Activated CD4-positive, alpha-beta T cell treated with anti-CD3 and anti-CD28 coated beads, Interleukin-2, amount 10 ng/mL, durations not matched to agents 7 days and 5 days (primary cell): ENCODE measurements at regions not wholly inside any gene's neighbourhood (a gene's known extent, or its start where the extent isn't known, plus 50 kb on each side); places are given as distances from the start of the nearest gene placed in this dataset.
"Not testable (repeated sequence)": the region's sequence is repeated elsewhere in the genome, so short reads cannot be mapped to it uniquely, and the experiment has no call there.

ENCODE experiments used
- CTCF ChIA-PET: fragments of 350-600 bp; sonication (Branson Sonifier 250); formaldehyde crosslinking; loops from one replicate; lab custom pipeline; 2021; ENCODE audit warnings: antibody characterized with exemption; lab: Charles Lee
- POLR2A ChIA-PET: fragments of 350-600 bp; sonication (Branson Sonifier 250); formaldehyde crosslinking; loops from one replicate; lab custom pipeline; 2021; ENCODE audit warnings: antibody characterized with exemption; lab: Charles Lee
- DNase-seq: peaks from one replicate; pipeline ENCODE4 v3.0.0-alpha.2; 2020
- H3K27ac Mint-ChIP-seq: one replicate; pipeline ENCODE4 v1.8.0; 2021; ENCODE audit warnings: mild to moderate bottlenecking, moderate library complexity, mixed read lengths
- H3K27me3 Mint-ChIP-seq: one replicate; pipeline ENCODE4 v1.8.0; 2021; ENCODE audit warnings: mixed read lengths
- H3K36me3 Mint-ChIP-seq: one replicate; pipeline ENCODE4 v1.8.0; 2021; ENCODE audit warnings: low read depth, mixed read lengths
- H3K4me1 Mint-ChIP-seq: one replicate; pipeline ENCODE4 v1.8.0; 2021; ENCODE audit warnings: mixed read lengths
- H3K4me3 Mint-ChIP-seq: one replicate; pipeline ENCODE4 v1.8.0; 2021; ENCODE audit warnings: mild to moderate bottlenecking, moderate library complexity, mixed read lengths
- H3K9me3 Mint-ChIP-seq: one replicate; pipeline ENCODE4 v1.8.0; 2021; ENCODE audit warnings: mixed read lengths

DNA sequence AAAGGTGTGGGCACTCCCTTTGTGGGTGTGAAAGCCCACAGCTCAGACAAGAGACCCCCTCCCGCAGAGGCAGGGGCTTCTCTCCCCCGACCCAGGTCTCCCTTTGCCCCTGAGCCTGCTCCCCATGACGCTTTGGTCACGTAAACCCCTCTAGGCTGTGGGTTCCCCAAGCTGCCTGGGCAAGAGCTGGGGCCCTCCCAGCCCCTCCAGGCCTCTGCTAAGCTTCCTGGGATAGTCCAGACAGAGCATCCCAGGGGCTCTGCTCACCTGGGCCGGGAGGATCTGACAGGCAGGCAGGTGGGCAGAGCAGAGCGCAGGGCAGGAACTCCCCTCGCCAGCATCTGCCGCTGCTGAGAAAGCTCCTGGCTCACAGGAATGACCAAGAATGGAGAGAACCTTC lies 177.3 kb downstream of the BANP start:
- POLR2A ChIA-PET = no interaction called here
- CTCF ChIA-PET = no interaction called here
- Mint-ChIP-seq H3K4me3 (no peak overlapping the region), H3K4me1 (no peaks in the 10 kb centered on the region), H3K36me3 (no peaks in the 10 kb centered on the region), H3K27ac (no peak overlapping the region), H3K9me3 (no peaks in the 10 kb centered on the region), H3K27me3 (no peaks in the 10 kb centered on the region)
- DNase-seq = no peak

DNA sequence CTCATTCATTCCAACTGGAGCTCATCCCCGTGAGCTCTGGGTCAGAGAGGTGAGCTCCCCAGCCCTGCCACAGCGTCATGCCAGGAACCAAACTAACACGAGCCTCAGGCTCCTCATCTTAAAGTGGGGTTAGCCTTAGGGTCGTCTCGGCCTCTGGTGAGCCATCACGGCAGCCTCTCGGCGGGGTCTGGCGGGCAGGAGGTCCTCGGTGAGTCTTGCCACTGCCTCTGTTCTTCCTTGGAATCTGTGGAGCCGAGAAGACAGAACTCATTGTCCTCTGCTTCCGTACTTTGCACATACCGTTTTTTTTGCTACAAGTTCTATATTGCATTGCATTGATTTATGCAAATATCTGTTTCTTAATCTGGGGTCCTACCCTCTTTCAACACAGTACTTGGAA lies 177.9 kb downstream of the BANP start:
- CTCF ChIA-PET, H3K4me3 Mint-ChIP-seq, H3K27ac Mint-ChIP-seq, POLR2A ChIA-PET, H3K4me1 Mint-ChIP-seq, H3K9me3 Mint-ChIP-seq, H3K27me3 Mint-ChIP-seq, H3K36me3 Mint-ChIP-seq, DNase-seq: not testable (repeated sequence)

DNA sequence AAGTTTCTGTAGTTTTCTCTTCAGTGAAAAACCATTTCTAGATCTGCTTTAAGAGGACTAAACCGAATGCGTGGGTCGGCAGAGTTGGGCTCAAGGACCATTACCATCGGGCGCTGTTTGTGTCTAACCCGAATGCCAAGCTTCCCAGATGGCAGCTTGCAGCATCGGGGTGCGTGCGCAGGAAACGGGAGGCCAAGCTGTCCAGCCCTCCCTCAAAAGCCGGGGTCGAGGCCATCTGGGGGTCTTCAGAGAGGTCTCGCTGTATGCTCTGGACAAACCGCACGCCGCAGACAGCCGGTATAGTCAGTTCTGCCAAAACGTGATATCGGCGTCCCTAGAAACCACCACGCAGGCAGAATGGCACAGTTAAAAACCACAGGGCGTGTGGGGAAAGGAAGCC lies 178.8 kb downstream of the BANP start:
- H3K4me3 Mint-ChIP-seq = no peak overlapping the region
- H3K9me3 Mint-ChIP-seq = no peaks in the 10 kb centered on the region
- POLR2A ChIA-PET = no interaction called here
- H3K36me3 Mint-ChIP-seq = no peaks in the 10 kb centered on the region
- CTCF ChIA-PET = no interaction called here
- H3K27ac Mint-ChIP-seq = no peak overlapping the region
- no peaks in the 10 kb centered on the region for H3K4me1 Mint-ChIP-seq
- no peaks in the 10 kb centered on the region for H3K27me3 Mint-ChIP-seq
- no peak for DNase-seq

DNA sequence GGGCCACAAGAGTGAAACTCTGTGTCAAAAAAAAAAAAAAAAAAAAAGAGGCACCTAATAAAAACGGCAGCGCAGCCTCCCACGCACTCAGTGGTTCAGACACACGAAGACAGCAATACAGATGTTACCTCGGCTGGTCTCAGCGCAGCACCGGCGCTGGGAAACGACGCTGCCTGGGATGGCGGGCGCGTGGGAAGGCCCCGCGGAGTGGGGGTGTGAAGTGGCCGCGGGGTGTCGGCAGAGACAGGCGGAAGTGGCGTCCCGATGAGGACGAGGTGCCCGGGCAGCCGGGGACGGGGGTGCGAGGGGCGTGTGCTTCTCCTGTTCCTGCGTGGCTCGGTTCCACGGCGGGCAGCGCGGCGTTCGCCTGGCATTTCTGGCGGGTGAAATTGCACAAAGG lies 179.4 kb downstream of the BANP start:
- POLR2A ChIA-PET = no interaction called here
- Mint-ChIP-seq H3K4me3 (no peak overlapping the region), H3K4me1 (no peaks in the 10 kb centered on the region), H3K27me3 (no peaks in the 10 kb centered on the region), H3K9me3 (no peaks in the 10 kb centered on the region), H3K36me3 (no peaks in the 10 kb centered on the region), H3K27ac (no peak overlapping the region)
- CTCF ChIA-PET = no interaction called here
- no peak for DNase-seq

DNA sequence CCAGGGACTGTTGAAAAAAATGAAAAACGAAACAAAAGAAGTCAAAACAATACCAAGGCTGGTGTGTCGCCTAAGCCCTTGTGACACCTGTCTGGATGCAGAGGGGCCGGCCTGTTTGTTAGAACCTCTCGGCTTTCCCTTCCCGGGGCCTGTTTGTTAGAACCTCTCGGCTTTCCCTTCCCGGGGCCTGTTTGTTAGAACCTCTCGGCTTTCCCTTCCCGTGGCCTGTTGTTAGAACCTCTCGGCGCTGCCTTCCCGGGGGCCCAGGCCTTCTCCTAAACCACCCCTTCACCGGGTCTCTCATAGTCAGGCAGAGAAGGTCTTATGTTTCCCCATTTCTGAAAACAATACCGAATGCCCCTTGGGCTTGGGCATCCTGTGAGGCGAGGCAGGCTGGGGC lies 180.0 kb downstream of the BANP start:
- no peak for DNase-seq
- Mint-ChIP-seq H3K4me1 (no peaks in the 10 kb centered on the region), H3K27me3 (no peaks in the 10 kb centered on the region), H3K36me3 (no peaks in the 10 kb centered on the region), H3K27ac (no peak overlapping the region), H3K9me3 (no peaks in the 10 kb centered on the region), H3K4me3 (no peak overlapping the region)
- ChIA-PET POLR2A (no interaction called here), CTCF (no interaction called here)

DNA sequence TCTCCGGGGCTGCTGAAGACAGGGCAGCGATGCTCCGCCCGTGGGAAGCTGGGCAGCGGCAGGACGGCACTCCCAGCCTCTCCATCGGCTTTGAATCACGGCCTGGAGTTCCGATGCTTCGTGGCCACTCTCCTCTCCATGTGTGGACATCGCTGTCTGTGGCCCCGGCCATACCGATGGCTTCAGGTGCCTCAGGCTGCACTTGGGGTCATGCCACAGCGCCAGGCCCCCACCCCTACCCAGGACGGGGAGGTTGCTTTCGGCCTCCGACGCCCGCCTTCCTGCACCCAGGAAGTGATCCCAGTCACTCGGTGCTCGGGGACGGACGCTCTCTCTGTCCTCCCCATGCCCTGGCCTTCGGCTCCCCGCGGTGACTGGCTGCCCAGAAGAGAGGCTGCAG lies 180.7 kb downstream of the BANP start:
- no peak overlapping the region for H3K27ac Mint-ChIP-seq
- no peak for DNase-seq
- CTCF ChIA-PET = no interaction called here
- no peaks in the 10 kb centered on the region for H3K9me3 Mint-ChIP-seq
- no peak overlapping the region for H3K4me3 Mint-ChIP-seq
- H3K27me3 Mint-ChIP-seq = no peaks in the 10 kb centered on the region
- no peaks in the 10 kb centered on the region for H3K36me3 Mint-ChIP-seq
- POLR2A ChIA-PET = no interaction called here
- H3K4me1 Mint-ChIP-seq = no peaks in the 10 kb centered on the region

DNA sequence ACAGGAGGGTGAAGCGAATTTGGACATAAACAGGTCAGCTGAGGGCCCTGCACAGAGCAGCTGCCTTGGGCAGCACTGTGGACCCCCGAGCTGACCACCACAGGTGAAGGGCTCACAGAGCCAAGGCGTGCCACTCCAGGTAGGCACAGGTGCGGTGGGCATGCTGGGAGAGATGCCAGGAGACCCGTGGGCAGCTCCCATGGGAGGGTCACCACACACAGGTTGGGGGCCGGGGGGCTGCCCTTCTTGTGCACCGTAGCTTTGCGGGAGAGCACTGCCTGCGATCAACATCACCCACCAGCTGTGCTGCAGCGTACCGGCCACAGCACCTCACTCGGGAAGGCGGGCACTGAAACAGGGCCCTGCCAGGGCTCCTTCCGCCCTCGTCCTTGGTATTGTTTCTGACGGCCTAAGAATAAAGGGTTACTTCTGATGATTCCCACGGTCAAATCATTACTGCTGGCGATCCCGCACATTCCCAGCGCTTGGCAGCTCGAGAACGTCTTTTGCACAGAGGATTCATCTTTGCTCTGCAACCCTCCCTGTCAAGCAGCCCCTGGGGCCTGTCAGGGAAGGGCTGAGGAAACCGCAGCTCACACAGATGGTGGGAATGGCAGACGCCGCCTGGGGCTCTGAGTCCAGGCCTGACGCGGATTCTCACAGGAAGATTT lies 181.7 kb downstream of the BANP start:
- POLR2A ChIA-PET = no interaction called here
- Mint-ChIP-seq H3K36me3 (no peaks in the 10 kb centered on the region), H3K27ac (no peak overlapping the region), H3K27me3 (no peaks in the 10 kb centered on the region), H3K4me3 (no peak overlapping the region), H3K4me1 (no peaks in the 10 kb centered on the region), H3K9me3 (peaks cover 5% of the 10 kb centered on the region)
- DNase-seq = no peak
- CTCF ChIA-PET = no interaction called here

DNA sequence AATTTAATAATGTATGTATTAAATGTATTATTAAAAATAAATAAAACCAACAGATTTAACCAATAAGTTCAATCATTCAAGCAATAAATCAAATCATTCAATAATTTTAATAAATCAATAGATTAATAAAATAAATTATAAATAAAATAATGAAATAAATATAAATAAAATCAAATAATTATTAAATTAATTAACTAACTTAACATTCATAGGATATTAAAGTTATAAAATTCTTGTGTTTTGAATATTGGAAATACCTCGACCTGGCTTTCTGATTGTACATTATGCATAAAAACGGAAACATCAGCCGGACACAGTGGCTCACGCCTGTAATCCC lies 182.2 kb downstream of the BANP start:
- CTCF ChIA-PET = no interaction called here
- no peaks in the 10 kb centered on the region for H3K36me3 Mint-ChIP-seq
- no peak for DNase-seq
- peaks cover 10% of the 10 kb centered on the region for H3K9me3 Mint-ChIP-seq
- no peaks in the 10 kb centered on the region for H3K27me3 Mint-ChIP-seq
- H3K27ac Mint-ChIP-seq = no peak overlapping the region
- POLR2A ChIA-PET = no interaction called here
- no peak overlapping the region for H3K4me3 Mint-ChIP-seq
- no peaks in the 10 kb centered on the region for H3K4me1 Mint-ChIP-seq

DNA sequence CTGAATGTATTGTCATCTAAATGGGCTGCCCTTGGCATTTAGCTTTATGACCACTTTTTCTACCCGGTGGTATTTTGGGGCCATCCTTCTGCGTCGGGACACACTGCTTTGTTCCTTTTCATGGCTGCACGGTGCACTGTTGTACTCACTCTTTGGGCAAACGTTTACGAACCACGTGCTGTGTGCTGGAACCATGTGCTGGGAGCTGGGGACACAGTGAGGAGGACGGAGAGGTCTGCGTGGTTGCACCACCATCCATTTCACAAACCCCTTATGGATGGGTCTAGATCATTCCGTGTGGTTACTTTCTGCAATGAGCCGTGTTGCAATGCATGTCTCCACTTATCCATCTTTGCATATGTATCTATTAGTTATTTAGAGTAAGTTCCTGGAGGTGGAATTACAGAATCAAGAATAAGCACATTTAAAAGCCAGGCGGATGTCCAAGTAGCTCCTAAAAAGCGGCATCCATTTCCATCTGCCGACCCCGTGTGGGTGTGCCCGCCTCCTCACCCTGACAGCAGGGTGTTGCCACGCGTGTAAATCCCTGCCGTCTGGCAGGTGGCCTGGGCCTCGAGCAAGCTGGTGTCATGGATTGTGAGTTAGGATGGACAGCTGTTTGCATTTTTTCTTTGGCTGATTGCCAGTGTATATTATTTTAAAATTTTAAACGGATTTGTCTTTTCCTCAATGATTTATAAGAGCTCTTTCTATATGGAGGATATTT lies 183.1 kb downstream of the BANP start:
- H3K27me3 Mint-ChIP-seq, H3K4me3 Mint-ChIP-seq, H3K4me1 Mint-ChIP-seq, POLR2A ChIA-PET, DNase-seq, CTCF ChIA-PET, H3K36me3 Mint-ChIP-seq, H3K27ac Mint-ChIP-seq: not testable (repeated sequence)
- peaks cover 15% of the 10 kb centered on the region for H3K9me3 Mint-ChIP-seq

DNA sequence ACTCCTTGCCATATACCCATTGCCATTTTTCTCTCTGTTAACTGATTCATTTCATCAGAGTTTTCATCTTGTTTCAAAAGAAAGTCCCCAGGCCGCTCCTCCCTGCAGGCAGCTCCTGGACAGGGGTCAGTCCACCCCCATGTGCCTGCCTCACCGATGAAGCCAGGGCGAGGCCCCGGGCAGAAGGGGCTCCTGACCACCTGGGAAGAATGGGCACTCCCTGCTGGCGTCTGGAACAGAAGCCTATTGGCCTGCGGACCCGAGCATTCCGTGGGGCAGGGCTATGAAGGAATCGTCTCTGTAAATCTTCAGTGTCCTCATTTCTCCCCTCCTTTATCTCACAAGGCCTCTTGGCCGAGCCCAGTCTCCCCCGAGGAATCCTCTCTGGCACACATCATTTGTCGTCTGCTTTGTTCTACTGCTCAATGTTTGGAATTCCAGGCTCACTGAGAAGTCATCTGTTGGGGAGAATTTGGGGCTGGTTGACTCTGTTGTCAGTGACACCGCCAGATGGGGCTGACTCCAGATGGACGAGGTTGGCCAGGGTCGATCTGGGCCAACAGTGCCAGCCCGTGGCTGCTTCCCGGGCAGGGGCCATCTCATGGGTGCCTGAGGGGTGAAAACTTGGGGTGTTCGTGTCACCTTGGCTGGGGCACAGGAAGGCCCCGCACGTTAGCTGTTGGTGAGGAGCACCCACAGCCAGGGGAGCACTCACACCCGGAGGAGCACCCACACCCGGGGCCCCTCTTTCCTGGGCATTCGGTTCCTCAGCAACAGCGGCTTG lies 183.9 kb downstream of the BANP start:
- H3K9me3 Mint-ChIP-seq = peaks cover 19% of the 10 kb centered on the region
- H3K4me1 Mint-ChIP-seq, H3K36me3 Mint-ChIP-seq, H3K4me3 Mint-ChIP-seq, DNase-seq, POLR2A ChIA-PET, CTCF ChIA-PET, H3K27me3 Mint-ChIP-seq, H3K27ac Mint-ChIP-seq: not testable (repeated sequence)

DNA sequence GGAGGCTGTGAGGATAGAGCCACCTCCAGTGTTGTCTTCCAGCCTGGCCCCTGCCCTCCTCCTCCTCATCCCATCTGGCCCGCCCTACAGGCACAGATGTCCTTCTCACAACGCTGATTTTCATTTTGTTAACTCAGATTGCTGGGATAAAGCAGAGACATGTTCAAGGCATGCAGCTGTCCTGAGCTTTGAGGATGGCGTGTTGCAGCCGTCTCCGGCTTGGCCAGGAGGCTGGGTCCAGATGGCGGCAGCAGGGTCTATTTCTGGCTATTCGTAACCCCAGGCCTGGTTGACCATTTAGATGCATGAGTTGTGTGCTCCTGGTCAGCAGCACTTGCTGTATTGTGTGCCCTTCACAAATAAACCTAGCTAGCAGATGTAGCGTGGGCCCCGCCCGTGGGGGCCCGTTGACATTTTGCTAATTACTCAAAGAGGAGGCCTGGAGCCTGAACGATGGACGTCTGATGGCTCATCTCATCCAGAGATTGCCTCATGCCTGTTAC lies 185.0 kb downstream of the BANP start:
- H3K4me1 Mint-ChIP-seq, CTCF ChIA-PET, DNase-seq, H3K27me3 Mint-ChIP-seq, POLR2A ChIA-PET, H3K27ac Mint-ChIP-seq, H3K36me3 Mint-ChIP-seq, H3K4me3 Mint-ChIP-seq: not testable (repeated sequence)
- peaks cover 21% of the 10 kb centered on the region for H3K9me3 Mint-ChIP-seq

DNA sequence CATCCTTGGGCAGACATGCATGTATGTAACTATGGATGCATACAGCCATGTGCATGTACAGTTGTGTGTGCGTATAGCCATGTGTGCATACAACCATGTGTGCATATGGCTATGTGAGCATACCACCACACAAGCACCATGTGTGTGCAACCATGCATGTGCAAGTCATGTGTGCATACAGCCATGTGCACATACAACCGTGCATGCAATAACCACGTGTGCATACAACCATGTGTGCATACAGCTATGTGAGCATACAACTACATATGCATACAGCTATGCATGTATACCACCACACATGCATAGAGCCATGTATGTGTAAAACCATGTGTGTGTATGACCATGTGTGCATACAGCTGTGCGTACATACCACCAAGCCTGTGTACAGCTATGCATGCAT lies 185.7 kb downstream of the BANP start:
- H3K9me3 Mint-ChIP-seq = peaks cover 21% of the 10 kb centered on the region
- H3K4me3 Mint-ChIP-seq, POLR2A ChIA-PET: not testable (repeated sequence)

DNA sequence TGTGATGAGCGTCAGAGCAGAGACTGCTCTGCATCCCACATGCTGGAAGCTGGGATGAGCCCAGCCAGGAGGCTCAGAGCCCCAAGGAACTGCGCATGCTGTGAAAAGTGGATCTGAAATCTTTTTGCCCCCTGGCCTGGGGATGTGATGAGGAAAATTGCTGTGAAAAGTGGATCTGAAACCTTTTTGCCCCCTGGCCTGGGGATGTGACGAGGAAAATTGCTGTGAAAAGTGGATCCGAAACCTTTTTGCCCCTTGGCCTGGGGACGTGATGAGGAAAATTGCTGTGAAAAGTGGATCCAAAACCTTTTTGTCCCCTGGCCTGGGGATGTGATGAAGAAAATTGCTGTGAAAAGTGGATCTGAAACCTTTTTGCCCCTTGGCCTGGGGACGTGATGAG lies 187.9 kb downstream of the BANP start:
- H3K27ac Mint-ChIP-seq, H3K4me3 Mint-ChIP-seq, H3K27me3 Mint-ChIP-seq, POLR2A ChIA-PET, CTCF ChIA-PET, H3K4me1 Mint-ChIP-seq, H3K36me3 Mint-ChIP-seq, DNase-seq: not testable (repeated sequence)
- H3K9me3 Mint-ChIP-seq = peaks cover 21% of the 10 kb centered on the region

More for the DNA sequence above, 185.7 kb downstream of the BANP start:
- DNase-seq, CTCF ChIA-PET, H3K27me3 Mint-ChIP-seq, H3K4me1 Mint-ChIP-seq, H3K27ac Mint-ChIP-seq, H3K36me3 Mint-ChIP-seq: not testable (repeated sequence)
